ENCODE measurements at regions not wholly inside any gene's neighbourhood (a gene's known extent, or its start where the extent isn't known, plus 50 kb on each side); places are given as distances from the start of the nearest gene placed in this dataset.

DNA sequence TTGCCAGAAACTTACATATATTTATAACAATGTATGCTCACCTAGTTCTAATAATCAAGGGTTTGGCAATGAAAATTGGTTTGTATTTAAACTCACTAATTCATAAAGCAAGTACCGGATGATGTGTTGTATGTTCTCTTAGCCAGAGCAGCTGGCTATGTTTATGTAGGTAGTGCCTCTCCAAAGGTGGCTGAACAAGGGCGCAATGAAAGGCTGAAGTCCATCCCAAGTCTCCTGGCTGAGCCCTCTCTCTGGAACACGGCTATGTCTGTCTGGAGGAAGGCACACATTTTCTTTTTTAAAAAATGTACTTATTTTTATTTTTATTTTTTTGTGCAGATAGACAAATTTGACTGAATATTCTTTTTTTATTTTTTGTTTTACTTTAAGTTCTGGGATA is 141.2 kb upstream of the DAB2 start:
- DNase-seq (ENCODE audit: low read depth) = no peak

DNA sequence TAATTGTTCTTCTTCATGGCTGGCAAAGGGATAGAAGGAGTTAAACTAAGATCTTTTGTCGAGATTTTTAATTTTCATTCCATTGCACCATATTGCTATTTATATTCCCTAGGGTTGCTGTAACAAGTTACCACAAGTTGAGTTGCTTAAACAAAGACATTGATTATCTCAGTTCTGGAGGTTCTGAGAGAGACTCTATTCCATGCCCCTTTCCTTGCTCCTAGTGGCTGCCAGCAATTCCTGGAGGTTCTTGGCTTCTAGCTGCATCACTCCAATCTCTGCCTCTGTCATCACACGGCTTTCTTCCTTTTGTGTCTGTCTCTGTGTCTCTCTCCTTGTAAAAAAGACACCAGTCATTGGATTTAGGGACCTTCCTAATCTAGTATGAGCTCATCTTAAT is 136.6 kb upstream of the DAB2 start:
- DNase-seq (ENCODE audit: low read depth) = no peak

DNA sequence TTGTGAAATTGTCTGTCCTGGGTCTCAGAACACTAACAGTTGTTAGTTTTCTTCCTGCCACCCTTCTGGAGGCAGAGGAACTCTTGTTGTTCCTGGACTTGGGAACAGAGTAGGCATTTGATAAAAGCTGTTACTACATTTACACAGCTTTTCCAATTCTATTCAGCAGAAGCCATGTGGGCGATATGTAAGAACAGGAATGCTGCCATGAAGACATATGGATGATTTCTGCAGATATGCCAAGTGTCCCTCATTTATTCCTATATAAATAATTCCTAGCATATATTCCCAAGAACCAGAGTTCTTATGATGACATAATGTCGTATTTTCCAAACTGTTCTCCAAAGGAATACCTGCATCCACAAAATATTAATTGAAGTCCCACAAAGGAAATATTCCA is 135.9 kb upstream of the DAB2 start:
- DNase-seq (ENCODE audit: low read depth) = no peak

- DNase-seq (ENCODE audit: low read depth) = no peak
Measured at GRCh38 chr5:39559923-39560322, 135.1 kb upstream of the DAB2 start.

- DNase-seq (ENCODE audit: low read depth) = no peak
Measured at GRCh38 chr5:39558541-39558940, 133.8 kb upstream of the DAB2 start.

GRCh38 chr5:39555788-39556187 is 131.0 kb upstream of the DAB2 start:
- DNase-seq (ENCODE audit: low read depth) = no peak

GRCh38 chr5:39547553-39548154 is 122.9 kb upstream of the DAB2 start:
- peak; percentile 72 for DNase-seq (ENCODE audit: low read depth)

DNA sequence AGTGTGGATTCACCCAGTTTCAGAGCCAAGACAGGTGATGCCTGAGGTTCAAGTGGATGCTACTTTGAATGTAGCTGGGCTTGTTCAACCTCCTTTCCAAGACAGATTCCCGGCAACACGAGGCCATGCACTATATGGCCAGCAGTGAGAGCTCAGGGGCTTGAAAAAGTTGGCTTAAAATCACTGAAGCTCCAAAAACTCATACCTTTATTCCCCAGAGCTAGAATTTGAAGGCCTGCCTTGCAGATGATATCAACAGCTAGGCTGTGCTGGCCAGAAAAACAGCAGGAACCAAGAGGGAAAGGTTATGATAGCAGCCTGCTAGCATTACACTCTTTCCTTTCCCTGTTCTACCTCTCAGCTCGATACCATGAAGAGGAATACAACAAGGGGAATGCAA is 120.2 kb upstream of the DAB2 start:
- DNase-seq (ENCODE audit: low read depth) = no peak

DNA sequence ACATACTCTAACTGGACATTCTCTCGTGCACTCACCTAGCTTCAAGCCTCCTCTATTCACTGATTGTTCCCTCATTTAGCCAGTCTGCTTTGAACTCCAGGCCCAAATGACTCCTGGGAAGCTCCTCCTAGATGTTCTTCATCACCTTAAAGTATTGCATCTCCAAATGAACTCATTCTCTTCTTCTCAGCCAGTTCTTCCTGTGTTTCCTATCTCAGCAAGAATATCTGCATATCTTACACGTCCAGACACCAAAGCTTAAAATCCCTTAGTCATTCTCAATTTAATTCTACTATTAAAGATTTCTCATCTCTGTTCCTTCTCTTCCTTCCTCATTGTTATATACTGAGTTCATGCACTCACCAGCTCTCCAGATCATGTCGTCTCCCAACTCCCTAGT is 118.6 kb upstream of the DAB2 start:
- DNase-seq (ENCODE audit: low read depth) = no peak

GRCh38 chr5:39542511-39543285 is 117.9 kb upstream of the DAB2 start:
- no peak for DNase-seq (ENCODE audit: low read depth)

GRCh38 chr5:39541920-39542319 is 117.1 kb upstream of the DAB2 start:
- no peak for DNase-seq (ENCODE audit: low read depth)

DNA sequence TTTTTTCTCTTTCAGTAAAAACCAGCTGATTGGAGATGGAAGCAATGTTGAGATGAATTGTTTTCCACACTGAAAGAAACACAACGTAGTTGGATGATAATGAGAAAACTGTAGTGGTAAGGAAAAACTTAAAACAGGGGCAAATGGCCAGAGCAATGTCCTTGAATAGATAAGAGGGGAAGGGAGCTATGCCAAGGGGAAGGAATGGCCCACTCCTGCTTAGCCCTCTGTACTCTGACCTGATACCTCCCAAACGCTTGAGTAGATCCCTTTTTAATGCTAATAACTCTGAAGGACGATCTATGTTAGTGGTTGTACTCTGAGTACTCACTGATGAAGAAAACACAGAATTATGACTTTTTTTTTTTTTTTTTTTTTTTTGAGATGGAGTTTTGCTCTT is 114.7 kb upstream of the DAB2 start:
- DNase-seq (ENCODE audit: low read depth) = no peak

DNA sequence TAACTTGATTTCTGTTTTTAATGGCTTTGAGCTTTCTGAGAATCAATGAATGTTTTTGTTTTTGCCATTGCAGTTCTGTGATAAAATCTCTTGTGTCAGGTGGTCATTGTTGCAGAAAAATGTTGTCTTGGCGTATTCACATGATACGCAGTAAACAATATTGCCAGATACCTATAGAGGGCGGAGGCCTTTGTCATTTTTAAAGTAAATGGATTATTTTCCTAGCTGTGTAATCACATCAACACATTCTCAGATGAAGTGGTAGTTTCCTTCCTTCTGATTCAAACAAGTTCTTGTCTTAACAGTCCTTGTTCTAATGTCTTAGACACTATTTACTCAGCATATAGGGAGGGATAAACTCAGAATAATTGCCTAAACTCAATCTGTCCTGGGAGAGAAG is 109.9 kb upstream of the DAB2 start:
- no peak for DNase-seq (ENCODE audit: low read depth)

DNA sequence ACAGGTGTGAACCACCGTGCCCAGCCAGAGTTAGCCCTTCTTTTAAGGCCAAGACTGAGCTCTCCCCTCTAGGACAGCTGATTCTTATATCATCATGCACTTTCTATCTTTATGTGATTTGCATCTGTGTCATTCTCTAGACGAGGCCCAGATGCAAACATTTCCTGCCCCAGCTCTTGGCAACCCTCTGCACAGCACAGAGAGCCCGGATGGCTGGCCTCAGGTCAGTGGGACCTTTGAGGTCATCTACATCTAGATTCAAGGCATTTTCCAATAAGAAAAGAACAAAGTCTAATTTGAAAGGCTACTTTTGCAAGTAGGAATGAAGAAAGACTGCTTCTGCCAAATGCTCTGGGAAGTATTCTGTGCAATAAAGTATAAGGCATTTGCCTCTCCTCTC is 109.0 kb upstream of the DAB2 start:
- no peak for DNase-seq (ENCODE audit: low read depth)

DNA sequence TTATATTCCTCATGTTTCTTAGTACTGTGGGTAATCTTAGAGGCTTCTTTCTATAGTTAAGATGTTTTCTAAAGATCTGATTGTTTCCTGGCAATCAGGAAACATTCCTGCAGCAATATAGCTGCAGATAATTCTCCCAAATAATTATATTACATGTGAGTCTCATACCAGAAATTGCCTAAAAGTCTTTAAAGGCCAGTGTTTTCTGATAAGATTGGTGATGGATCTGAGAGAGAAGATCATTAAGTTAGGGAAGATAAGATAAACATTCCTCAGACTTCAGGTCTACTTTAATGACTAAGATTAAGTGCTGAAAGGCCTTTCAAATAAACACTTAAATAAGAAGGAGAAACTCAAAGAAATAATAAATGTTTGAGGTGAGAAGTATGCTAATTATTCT is 107.7 kb upstream of the DAB2 start:
- no peak for DNase-seq (ENCODE audit: low read depth)

GRCh38 chr5:39531306-39531705 is 106.5 kb upstream of the DAB2 start:
- DNase-seq (ENCODE audit: low read depth) = no peak

DNA sequence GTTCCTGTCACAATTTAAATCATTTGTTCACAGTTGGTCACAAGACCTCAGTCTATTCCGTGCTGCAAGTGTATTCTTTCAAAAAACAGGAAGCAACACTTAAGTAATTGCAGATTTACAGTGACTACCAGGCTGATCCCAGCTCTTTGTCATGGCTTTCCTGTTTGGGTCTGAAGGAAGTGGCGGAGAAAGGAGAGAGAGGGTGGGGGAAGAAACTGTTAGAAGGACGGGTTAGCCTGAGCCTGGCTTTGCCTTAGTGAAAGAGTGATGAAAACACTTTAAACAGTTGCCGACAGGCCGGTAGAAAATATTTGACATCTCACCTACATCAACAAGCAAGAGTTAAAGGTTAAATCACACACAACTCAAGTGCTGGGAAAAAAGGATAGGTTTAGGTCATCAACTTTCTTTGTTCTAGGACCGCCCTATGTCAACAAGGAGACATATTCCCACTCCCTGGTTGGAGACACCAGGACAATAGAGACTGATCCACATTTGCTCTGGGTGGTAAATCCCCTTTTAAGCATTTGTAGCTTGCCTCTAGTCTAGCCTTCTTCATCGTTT is 102.2 kb upstream of the DAB2 start:
- no peak for DNase-seq (ENCODE audit: low read depth)

DNA sequence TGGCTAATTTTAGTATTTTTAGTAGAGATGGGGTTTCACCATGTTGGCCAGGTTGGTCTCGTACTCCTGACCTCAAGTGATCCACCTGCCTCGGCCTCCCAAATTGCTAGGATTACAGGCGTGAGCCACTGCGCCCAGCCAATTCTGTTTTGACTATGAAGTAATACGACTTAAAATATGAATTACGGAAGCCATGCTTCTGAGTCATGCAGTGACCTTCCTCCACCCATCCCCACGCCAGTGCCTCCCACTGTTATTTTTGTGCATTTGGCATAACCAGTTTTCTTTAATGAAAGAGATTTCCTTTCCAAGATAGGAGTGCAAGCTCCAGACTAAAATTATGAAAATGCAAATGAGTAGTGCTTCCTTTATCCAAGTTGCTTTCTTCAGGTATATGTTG is 101.0 kb upstream of the DAB2 start:
- DNase-seq (ENCODE audit: low read depth) = peak; percentile 54

- DNase-seq (ENCODE audit: low read depth) = no peak
Measured at GRCh38 chr5:39525271-39525670, 100.5 kb upstream of the DAB2 start.

- DNase-seq (ENCODE audit: low read depth) = peak; percentile 49
Measured at GRCh38 chr5:39523821-39524220, 99.0 kb upstream of the DAB2 start.

DNA sequence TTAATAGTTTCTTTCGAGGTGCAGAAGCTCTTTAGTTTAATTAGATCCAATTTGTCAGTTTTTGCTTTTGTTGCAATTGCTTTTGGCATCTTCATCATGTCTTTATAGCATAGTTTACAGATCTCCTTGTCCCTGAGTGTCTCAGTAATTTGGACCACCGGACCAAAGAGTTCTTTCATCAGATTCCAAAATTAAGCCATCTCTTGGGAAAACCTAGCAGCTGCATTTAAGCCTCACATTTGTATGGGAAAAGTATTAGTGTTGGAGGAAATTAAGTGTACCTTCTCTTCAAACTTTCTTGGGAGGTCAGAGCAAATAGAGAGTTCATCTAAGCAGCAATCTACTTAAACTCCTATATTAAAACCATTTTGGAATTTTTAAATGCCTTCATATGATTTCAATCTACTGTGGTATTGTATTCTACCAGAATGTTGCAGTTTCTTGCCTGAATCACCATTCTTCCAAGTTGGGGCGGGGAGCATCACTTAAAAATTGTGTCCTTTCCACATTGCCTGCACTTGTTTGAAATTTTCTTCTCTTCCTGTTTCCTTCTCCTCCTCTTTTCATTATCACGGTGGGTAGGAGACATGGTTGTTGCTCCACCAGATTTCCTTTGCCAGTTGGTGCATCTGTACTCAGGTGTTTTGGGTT is 97.3 kb upstream of the DAB2 start:
- peak; percentile 51 for DNase-seq (ENCODE audit: low read depth)

- DNase-seq (ENCODE audit: low read depth) = no peak
Measured at GRCh38 chr5:39521098-39521860, 96.5 kb upstream of the DAB2 start.

Measured in LHCN-M2 (cell line).